NAMALWA (cell line): ENCODE measurements at regions not wholly inside any gene's neighbourhood (a gene's known extent, or its start where the extent isn't known, plus 50 kb on each side); places are given as distances from the start of the nearest gene placed in this dataset.
"Not testable (repeated sequence)": the region's sequence is repeated elsewhere in the genome, so short reads cannot be mapped to it uniquely, and the experiment has no call there.

Source experiments
- DNase-seq: peaks from one replicate; pipeline ENCODE4 v3.0.0-alpha.2; 2015; ENCODE audit warnings: low spot score

- DNase-seq, result not testable (repeated sequence)
These were observed 116.9 kb upstream of the AFDN start for GRCh38 chr6:167709776-167710336.

- DNase-seq, result no peak
These were observed 116.3 kb upstream of the AFDN start for GRCh38 chr6:167710363-167710920.

- no peak for DNase-seq
These were observed 115.5 kb upstream of the AFDN start for GRCh38 chr6:167711211-167711610.

- no peak for DNase-seq
These were observed 114.7 kb upstream of the AFDN start for GRCh38 chr6:167711768-167712730.

GRCh38 chr6:167712731-167713475 is 113.8 kb upstream of the AFDN start:
- no peak for DNase-seq

- DNase-seq, result no peak
These were observed 112.6 kb upstream of the AFDN start for GRCh38 chr6:167714152-167714551.

- no peak for DNase-seq
These were observed 109.3 kb upstream of the AFDN start for GRCh38 chr6:167717455-167717854.

- no peak for DNase-seq
These were observed 108.8 kb upstream of the AFDN start for GRCh38 chr6:167717867-167718266.

- DNase-seq, result no peak
These were observed 106.8 kb upstream of the AFDN start for GRCh38 chr6:167719920-167720319.

- DNase-seq, result no peak
These were observed 106.0 kb upstream of the AFDN start for GRCh38 chr6:167720456-167721285.

- no peak for DNase-seq
These were observed 105.4 kb upstream of the AFDN start for GRCh38 chr6:167721291-167721690.

- no peak for DNase-seq
These were observed 103.9 kb upstream of the AFDN start for GRCh38 chr6:167722634-167723309.

GRCh38 chr6:167726043-167726621 is 100.6 kb upstream of the AFDN start:
- no peak for DNase-seq

- no peak for DNase-seq
These were observed 96.3 kb upstream of the AFDN start for GRCh38 chr6:167730441-167730840.

GRCh38 chr6:167731216-167731615 is 95.5 kb upstream of the AFDN start:
- DNase-seq, result no peak

- DNase-seq, result no peak
These were observed 94.8 kb upstream of the AFDN start for GRCh38 chr6:167731731-167732422.

GRCh38 chr6:167733740-167734661 is 92.7 kb upstream of the AFDN start:
- peak; percentile 32 for DNase-seq

GRCh38 chr6:167734662-167735083 is 92.0 kb upstream of the AFDN start:
- DNase-seq, result peak; percentile 9
